Endothelial cell of umbilical vein (primary cell): ENCODE measurements at regions not wholly inside any gene's neighbourhood (a gene's known extent, or its start where the extent isn't known, plus 50 kb on each side); places are given as distances from the start of the nearest gene placed in this dataset.

Experiments used
- CTCF ChIP-seq, 2 donors: IDR thresholded peaks; 1 replicate in 1 of 2; 2 replicates in 1 of 2; pipeline ENCODE4 v1.5.1; 2011; ENCODE audit warnings: low read length in 2 of 2, mild to moderate bottlenecking in 2 of 2, moderate library complexity in 2 of 2, control low read depth in 1 of 2, inconsistent platforms in 1 of 2, low read depth in 1 of 2; ENCODE audit not compliant: insufficient read depth in 1 of 2; ENCODE audit errors: extremely low read depth in 1 of 2
- EZH2 ChIP-seq: IDR thresholded peaks from 2 replicates; pipeline ENCODE4 v1.6.1; 2012; ENCODE audit warnings: borderline replicate concordance, low read depth, mild to moderate bottlenecking, moderate library complexity, low read length, inconsistent platforms; ENCODE audit not compliant: severe bottlenecking
- MYC ChIP-seq: IDR thresholded peaks from one replicate; pipeline ENCODE4 v1.6.1; 2011; ENCODE audit warnings: mild to moderate bottlenecking, low read depth, low read length
- POLR2A ChIP-seq: IDR thresholded peaks from 2 replicates; pipeline ENCODE4 v1.6.1; 2012; ENCODE audit warnings: low read depth, mild to moderate bottlenecking, control low read depth, low read length
- POLR2AphosphoS5 ChIP-seq: IDR thresholded peaks from 2 replicates; pipeline ENCODE4 v1.6.1; 2012; ENCODE audit warnings: low read depth, mild to moderate bottlenecking, control low read depth, low read length, moderate library complexity; ENCODE audit not compliant: insufficient read depth
- TF ChIP-seq, protein P1 (sequence below): IDR thresholded peaks from 2 replicates; pipeline ENCODE4 v1.6.1; 2011; ENCODE audit not compliant: insufficient read depth, insufficient read length

DNA sequence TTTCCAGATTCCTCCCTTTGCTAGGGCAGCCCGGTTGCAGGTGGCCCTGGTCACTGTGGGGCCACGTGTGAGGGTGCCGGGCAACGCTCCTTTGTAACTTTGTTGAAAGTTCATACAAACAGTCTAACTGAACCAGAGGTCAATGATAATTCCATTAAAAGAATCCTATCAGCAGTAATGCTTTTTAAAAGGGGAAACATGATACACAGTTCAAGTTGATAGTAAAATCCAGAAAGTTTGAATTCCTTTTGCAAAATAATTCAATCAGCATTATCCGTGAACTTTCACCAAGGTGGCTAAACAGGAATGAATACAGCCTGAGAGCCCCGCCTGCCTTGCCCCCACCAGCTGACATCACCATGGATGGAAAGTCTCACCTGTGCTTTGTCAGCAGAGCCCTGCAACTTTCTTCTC, 166.2 kb downstream of the ACKR3 start:
- TF ChIP-seq POLR2A (no peak), CTCF (IDR thresholded peaks at IDR 0.05; ENCODE audit: extremely low read depth in 1 of 2, insufficient read depth in 1 of 2, low read depth in 1 of 2, low read length in 2 of 2) (no peak), EZH2 (no peak), POLR2AphosphoS5 (no peak), MYC (no peak)
- TF ChIP-seq, protein P1, sequence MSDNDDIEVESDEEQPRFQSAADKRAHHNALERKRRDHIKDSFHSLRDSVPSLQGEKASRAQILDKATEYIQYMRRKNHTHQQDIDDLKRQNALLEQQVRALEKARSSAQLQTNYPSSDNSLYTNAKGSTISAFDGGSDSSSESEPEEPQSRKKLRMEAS, result no peak
